ENCODE measurements at regions not wholly inside any gene's neighbourhood (a gene's known extent, or its start where the extent isn't known, plus 50 kb on each side); places are given as distances from the start of the nearest gene placed in this dataset.

- H3K27me3 Mint-ChIP-seq (ENCODE audit: insufficient read depth, low read depth, poor library complexity), result peaks cover 18% of the 10 kb centered on the region
- Histone ChIP-seq H3K27me3 (ENCODE audit: insufficient read depth) (peaks cover 17% of the 10 kb centered on the region; the same call in 1 of the 2 replicates), H3K4me1 (ENCODE audit: insufficient read depth) (peaks cover 25% of the 10 kb centered on the region), H3K9me2 (ENCODE audit: insufficient read depth) (no peaks in the 10 kb centered on the region), H3K4me2 (peak overlapping the region; percentile 86), H3K36me3 (ENCODE audit: insufficient read depth) (peaks cover 5% of the 10 kb centered on the region; the same call in 1 of the 2 replicates), H2AFZ (peak overlapping the region; percentile 93), H3K79me2 (replicated peaks; ENCODE audit: insufficient read depth) (no peaks in the 10 kb centered on the region), H3K4me3 (peak overlapping the region; percentile 60), H3K27ac (ENCODE audit: low read depth) (no peak overlapping the region), H4K20me1 (replicated peaks; ENCODE audit: insufficient read depth) (no peaks in the 10 kb centered on the region), H3F3A (replicated peaks; ENCODE audit: low read depth) (peaks cover 5% of the 10 kb centered on the region; the same call in 1 of the 2 replicates)
- no peaks in the 10 kb centered on the region for H3K36me3 Mint-ChIP-seq (ENCODE audit: low read depth)
- H3K4me1 Mint-ChIP-seq, result peaks cover 39% of the 10 kb centered on the region
- no peaks in the 10 kb centered on the region for H3K9me3 Mint-ChIP-seq
- ATAC-seq (peak; percentile 90), DNase-seq (ENCODE audit: low spot score) (peak; percentile 80)
- peak overlapping the region; percentile 77 for H3K4me3 Mint-ChIP-seq
- no peak overlapping the region for H3K27ac Mint-ChIP-seq
- peak; percentile 24; the same call in 1 of the 2 replicates for TF ChIP-seq CREB1 (CRISPR knock-in tag; IDR thresholded peaks at IDR 0.05; ENCODE audit: low read depth)
- TF ChIP-seq STAT1 (IDR thresholded peaks at IDR 0.05; ENCODE audit: unreplicated experiment), result no peak
- peak; percentile 49 for TF ChIP-seq POLR2AphosphoS5 (IDR thresholded peaks at IDR 0.05; ENCODE audit: low read depth)
Observed at GRCh38 chr9:107637421-107638420, 148.2 kb upstream of the KLF4 start.

GRCh38 chr9:107636571-107637381 lies 147.2 kb upstream of the KLF4 start:
- Histone ChIP-seq H3K27ac (ENCODE audit: low read depth) (no peak overlapping the region), H3K4me2 (peak overlapping the region; percentile 86), H3K9me2 (ENCODE audit: insufficient read depth) (no peaks in the 10 kb centered on the region), H3K36me3 (ENCODE audit: insufficient read depth) (peaks cover 5% of the 10 kb centered on the region; the same call in 1 of the 2 replicates), H3K4me1 (ENCODE audit: insufficient read depth) (peaks cover 31% of the 10 kb centered on the region), H3K79me2 (replicated peaks; ENCODE audit: insufficient read depth) (no peaks in the 10 kb centered on the region), H2AFZ (peak overlapping the region; percentile 52; the same call in 1 of the 2 replicates), H3F3A (replicated peaks; ENCODE audit: low read depth) (peaks cover 5% of the 10 kb centered on the region; the same call in 1 of the 2 replicates), H4K20me1 (replicated peaks; ENCODE audit: insufficient read depth) (no peaks in the 10 kb centered on the region), H3K27me3 (ENCODE audit: insufficient read depth) (peaks cover 17% of the 10 kb centered on the region; the same call in 1 of the 2 replicates), H3K4me3 (peak overlapping the region; percentile 60)
- peaks cover 48% of the 10 kb centered on the region for H3K4me1 Mint-ChIP-seq
- DNase-seq (ENCODE audit: low spot score), result no peak
- H3K27me3 Mint-ChIP-seq (ENCODE audit: insufficient read depth, low read depth, poor library complexity), result peaks cover 21% of the 10 kb centered on the region
- no peaks in the 10 kb centered on the region for H3K9me3 Mint-ChIP-seq
- peak overlapping the region; percentile 41 for H3K4me3 Mint-ChIP-seq
- H3K36me3 Mint-ChIP-seq (ENCODE audit: low read depth), result no peaks in the 10 kb centered on the region
- H3K27ac Mint-ChIP-seq, result no peak overlapping the region
- ATAC-seq, result no peak
- TF ChIP-seq POLR2AphosphoS5 (IDR thresholded peaks at IDR 0.05; ENCODE audit: low read depth) (no peak), STAT1 (IDR thresholded peaks at IDR 0.05; ENCODE audit: unreplicated experiment) (no peak), ETS1 (IDR thresholded peaks at IDR 0.05) (no peak), ZNF462 (CRISPR knock-in tag; IDR thresholded peaks at IDR 0.05) (no peak), NANOG (IDR thresholded peaks at IDR 0.05; ENCODE audit: borderline replicate concordance) (no peak), JUNB (IDR thresholded peaks at IDR 0.05; ENCODE audit: unreplicated experiment) (no peak), ZNF114 (CRISPR knock-in tag; IDR thresholded peaks at IDR 0.05) (no peak), CREB1 (CRISPR knock-in tag; IDR thresholded peaks at IDR 0.05; ENCODE audit: low read depth) (no peak)
- TF ChIP-seq, protein P1, sequence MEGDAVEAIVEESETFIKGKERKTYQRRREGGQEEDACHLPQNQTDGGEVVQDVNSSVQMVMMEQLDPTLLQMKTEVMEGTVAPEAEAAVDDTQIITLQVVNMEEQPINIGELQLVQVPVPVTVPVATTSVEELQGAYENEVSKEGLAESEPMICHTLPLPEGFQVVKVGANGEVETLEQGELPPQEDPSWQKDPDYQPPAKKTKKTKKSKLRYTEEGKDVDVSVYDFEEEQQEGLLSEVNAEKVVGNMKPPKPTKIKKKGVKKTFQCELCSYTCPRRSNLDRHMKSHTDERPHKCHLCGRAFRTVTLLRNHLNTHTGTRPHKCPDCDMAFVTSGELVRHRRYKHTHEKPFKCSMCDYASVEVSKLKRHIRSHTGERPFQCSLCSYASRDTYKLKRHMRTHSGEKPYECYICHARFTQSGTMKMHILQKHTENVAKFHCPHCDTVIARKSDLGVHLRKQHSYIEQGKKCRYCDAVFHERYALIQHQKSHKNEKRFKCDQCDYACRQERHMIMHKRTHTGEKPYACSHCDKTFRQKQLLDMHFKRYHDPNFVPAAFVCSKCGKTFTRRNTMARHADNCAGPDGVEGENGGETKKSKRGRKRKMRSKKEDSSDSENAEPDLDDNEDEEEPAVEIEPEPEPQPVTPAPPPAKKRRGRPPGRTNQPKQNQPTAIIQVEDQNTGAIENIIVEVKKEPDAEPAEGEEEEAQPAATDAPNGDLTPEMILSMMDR (conservative IDR thresholded peaks at IDR 0.05; ENCODE audit: low read depth in 2 of 2), result no peak

Data from GM23338 (cell line).